SU-DHL-6 (cell line): ENCODE measurements at regions not wholly inside any gene's neighbourhood (a gene's known extent, or its start where the extent isn't known, plus 50 kb on each side); places are given as distances from the start of the nearest gene placed in this dataset.

ENCODE experiments used
- H2AFZ ChIP-seq: fragments of 200-600 bp; sonication (generic); 2 replicates; pipeline ENCODE4 v1.6.1; 2014; ENCODE audit warnings: low read depth, mild to moderate bottlenecking, moderate library complexity, mixed read lengths, antibody characterized with exemption, low read length; ENCODE audit not compliant: severe bottlenecking
- H3F3A ChIP-seq: fragments of 200-600 bp; shearing (Covaris generic); 2 replicates; pipeline ENCODE4 v1.6.0; 2016; ENCODE audit warnings: antibody characterized with exemption, mild to moderate bottlenecking; ENCODE audit not compliant: insufficient read depth
- H3K27ac ChIP-seq: fragments of 200-600 bp; sonication (generic); 2 replicates; pipeline ENCODE4 v1.5.1; 2016; ENCODE audit warnings: low read depth, mild to moderate bottlenecking, low read length, moderate library complexity, mixed read lengths
- H3K27me3 ChIP-seq: fragments of 200-600 bp; sonication (generic), shearing (Covaris generic); 2 replicates; pipeline ENCODE4 v1.6.0; 2014; ENCODE audit warnings: mild to moderate bottlenecking, low read length
- H3K36me3 ChIP-seq: fragments of 200-600 bp; sonication (generic); 2 replicates; pipeline ENCODE4 v1.6.1; 2014; ENCODE audit warnings: mild to moderate bottlenecking, low read length, mixed read lengths
- H3K4me2 ChIP-seq: fragments of 300-600, 200-600 bp; shearing (Covaris generic), sonication (generic); 2 replicates; pipeline ENCODE4 v1.6.0; 2014; ENCODE audit warnings: low read length, low read depth, mild to moderate bottlenecking; ENCODE audit not compliant: poor library complexity, severe bottlenecking
- H3K4me3 ChIP-seq: fragments of 200-600 bp; sonication (generic); 2 replicates; pipeline ENCODE4 v1.5.1; 2014; ENCODE audit warnings: antibody characterized with exemption, low read length, mild to moderate bottlenecking, mixed read lengths; ENCODE audit not compliant: insufficient read depth, poor library complexity, severe bottlenecking
- H3K79me2 ChIP-seq: fragments of 200-600 bp; sonication (generic); 2 replicates; pipeline ENCODE4 v1.6.1; 2014; ENCODE audit warnings: mild to moderate bottlenecking, low read length, moderate library complexity; ENCODE audit not compliant: insufficient read depth
- H3K9ac ChIP-seq: fragments of 200-600 bp; sonication (generic); 2 replicates; pipeline ENCODE4 v1.7.0; 2014; ENCODE audit warnings: mild to moderate bottlenecking, low read length
- H3K9me2 ChIP-seq: fragments of 200-600 bp; sonication (generic); replicated peaks from 2 replicates; pipeline ENCODE4 v1.6.1; 2014; ENCODE audit warnings: low read length; ENCODE audit not compliant: insufficient read depth
- H3K9me3 ChIP-seq: fragments of 200-600 bp; sonication (generic); 2 replicates; pipeline ENCODE4 v1.6.1; 2014; ENCODE audit warnings: low read length, mixed read lengths; ENCODE audit not compliant: insufficient read depth
- H4K20me1 ChIP-seq: fragments of 200-600 bp; sonication (generic); 2 replicates; pipeline ENCODE4 v1.6.1; 2014; ENCODE audit warnings: low read depth, mild to moderate bottlenecking, antibody characterized with exemption, low read length, moderate library complexity, mixed read lengths
- EZH2phosphoT487 ChIP-seq: fragments of 200-600 bp; sonication (generic), shearing (Covaris generic); conservative IDR thresholded peaks from 2 replicates; pipeline ENCODE4 v1.6.1; 2018; ENCODE audit warnings: mild to moderate bottlenecking, antibody characterized with exemption, low read length, moderate library complexity, mixed read lengths
- TF ChIP-seq, protein P1 (sequence below): fragments of 200-600 bp; sonication (generic); IDR thresholded peaks from one replicate; pipeline ENCODE4 v1.5.1; 2017; ENCODE audit warnings: antibody characterized with exemption, mild to moderate bottlenecking, low read length, moderate library complexity; ENCODE audit not compliant: insufficient read depth, poor library complexity, severe bottlenecking

GRCh38 chr5:56450766-56451165 lies 217.6 kb upstream of the ANKRD55 start:
- H4K20me1 ChIP-seq, result no peaks in the 10 kb centered on the region
- no peak overlapping the region for H2AFZ ChIP-seq
- H3K9ac ChIP-seq, result no peak overlapping the region
- no peak overlapping the region for H3K27ac ChIP-seq
- H3K79me2 ChIP-seq, result no peaks in the 10 kb centered on the region
- no peak overlapping the region for H3K4me2 ChIP-seq
- TF ChIP-seq, protein P1, sequence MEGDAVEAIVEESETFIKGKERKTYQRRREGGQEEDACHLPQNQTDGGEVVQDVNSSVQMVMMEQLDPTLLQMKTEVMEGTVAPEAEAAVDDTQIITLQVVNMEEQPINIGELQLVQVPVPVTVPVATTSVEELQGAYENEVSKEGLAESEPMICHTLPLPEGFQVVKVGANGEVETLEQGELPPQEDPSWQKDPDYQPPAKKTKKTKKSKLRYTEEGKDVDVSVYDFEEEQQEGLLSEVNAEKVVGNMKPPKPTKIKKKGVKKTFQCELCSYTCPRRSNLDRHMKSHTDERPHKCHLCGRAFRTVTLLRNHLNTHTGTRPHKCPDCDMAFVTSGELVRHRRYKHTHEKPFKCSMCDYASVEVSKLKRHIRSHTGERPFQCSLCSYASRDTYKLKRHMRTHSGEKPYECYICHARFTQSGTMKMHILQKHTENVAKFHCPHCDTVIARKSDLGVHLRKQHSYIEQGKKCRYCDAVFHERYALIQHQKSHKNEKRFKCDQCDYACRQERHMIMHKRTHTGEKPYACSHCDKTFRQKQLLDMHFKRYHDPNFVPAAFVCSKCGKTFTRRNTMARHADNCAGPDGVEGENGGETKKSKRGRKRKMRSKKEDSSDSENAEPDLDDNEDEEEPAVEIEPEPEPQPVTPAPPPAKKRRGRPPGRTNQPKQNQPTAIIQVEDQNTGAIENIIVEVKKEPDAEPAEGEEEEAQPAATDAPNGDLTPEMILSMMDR, result no peak
- no peak for TF ChIP-seq EZH2phosphoT487
- H3F3A ChIP-seq, result no peaks in the 10 kb centered on the region
- no peak overlapping the region for H3K4me3 ChIP-seq
- H3K9me3 ChIP-seq, result no peaks in the 10 kb centered on the region
- no peaks in the 10 kb centered on the region for H3K27me3 ChIP-seq
- H3K9me2 ChIP-seq, result no peaks in the 10 kb centered on the region
- H3K36me3 ChIP-seq, result no peaks in the 10 kb centered on the region

- no peak overlapping the region for H3K4me3 ChIP-seq
- H3K36me3 ChIP-seq, result no peaks in the 10 kb centered on the region
- no peak for TF ChIP-seq EZH2phosphoT487
- TF ChIP-seq, protein P1, result no peak
- H2AFZ ChIP-seq, result no peak overlapping the region
- no peaks in the 10 kb centered on the region for H3K27me3 ChIP-seq
- no peaks in the 10 kb centered on the region for H3F3A ChIP-seq
- no peaks in the 10 kb centered on the region for H3K9me3 ChIP-seq
- no peak overlapping the region for H3K9ac ChIP-seq
- no peaks in the 10 kb centered on the region for H4K20me1 ChIP-seq
- H3K9me2 ChIP-seq, result no peaks in the 10 kb centered on the region
- no peak overlapping the region for H3K4me2 ChIP-seq
- no peak overlapping the region for H3K27ac ChIP-seq
- no peaks in the 10 kb centered on the region for H3K79me2 ChIP-seq
These were observed 216.0 kb upstream of the ANKRD55 start for GRCh38 chr5:56449071-56449640.

DNA sequence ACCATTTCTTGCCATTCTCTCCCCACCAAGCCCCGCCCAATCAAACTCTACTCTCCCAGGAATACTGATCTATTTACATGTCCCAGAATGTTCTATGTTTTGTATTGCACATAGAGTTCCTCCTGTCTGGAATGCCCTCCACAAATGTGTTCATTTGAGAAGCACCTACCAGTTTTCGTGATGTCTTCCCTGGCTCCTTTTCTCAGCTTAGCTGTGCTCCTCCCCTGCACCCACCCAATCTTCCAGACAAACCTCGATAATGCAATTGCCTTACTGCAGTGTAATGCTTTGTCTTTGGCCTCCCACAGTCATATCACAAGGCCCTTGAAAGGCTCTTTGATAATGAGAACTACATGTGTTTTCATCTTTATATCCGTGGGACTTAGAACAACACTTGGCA lies 214.5 kb upstream of the ANKRD55 start:
- Histone ChIP-seq H4K20me1 (no peaks in the 10 kb centered on the region), H3K9ac (no peak overlapping the region), H3K9me2 (no peaks in the 10 kb centered on the region), H3K27me3 (no peaks in the 10 kb centered on the region), H3K36me3 (no peaks in the 10 kb centered on the region), H3F3A (no peaks in the 10 kb centered on the region), H2AFZ (no peak overlapping the region), H3K4me2 (no peak overlapping the region), H3K9me3 (no peaks in the 10 kb centered on the region), H3K27ac (no peak overlapping the region), H3K4me3 (no peak overlapping the region), H3K79me2 (no peaks in the 10 kb centered on the region)
- TF ChIP-seq EZH2phosphoT487, result no peak
- TF ChIP-seq, protein P1, result no peak
